ENCODE measurements at regions not wholly inside any gene's neighbourhood (a gene's known extent, or its start where the extent isn't known, plus 50 kb on each side); places are given as distances from the start of the nearest gene placed in this dataset.

GRCh38 chr10:60494774-60495173, 105.1 kb upstream of the ANK3 start:
- ATAC-seq (ENCODE audit: low FRiP score) = no peak
- Histone ChIP-seq H3K9me3 (ENCODE audit: control insufficient read depth, low read length) (no peaks in the 10 kb centered on the region), H3K4me1 (ENCODE audit: control insufficient read depth in 1 of 2, insufficient read depth in 2 of 2, low read length in 2 of 2) (no peaks in the 10 kb centered on the region), H3K4me3 (ENCODE audit: low read length in 2 of 2) (no peak overlapping the region), H3K27me3 (ENCODE audit: control insufficient read depth in 1 of 2, insufficient read depth in 2 of 2, low read length in 1 of 2) (no peaks in the 10 kb centered on the region), H3K36me3 (ENCODE audit: control insufficient read depth in 1 of 2, insufficient read depth in 2 of 2, low read length in 1 of 2) (no peaks in the 10 kb centered on the region), H3K27ac (ENCODE audit: low read depth in 1 of 2, low read length in 2 of 2) (no peak overlapping the region)
- 96 to 97% methylated on average over 2 of the region's 2 CpGs for WGBS, 2 donors
- DNase-seq = no peak
- intact Hi-C loops (cut with DNase I) = no loop called here

GRCh38 chr10:60491162-60491561, 101.5 kb upstream of the ANK3 start:
- no peaks in the 10 kb centered on the region for H3K4me1 ChIP-seq (ENCODE audit: control insufficient read depth in 1 of 2, insufficient read depth in 2 of 2, low read length in 2 of 2)
- DNase-seq (no peak), ATAC-seq (ENCODE audit: low FRiP score) (no peak)
- H3K36me3 ChIP-seq (ENCODE audit: control insufficient read depth in 1 of 2, insufficient read depth in 2 of 2, low read length in 1 of 2) = no peaks in the 10 kb centered on the region
- H3K9me3 ChIP-seq (ENCODE audit: control insufficient read depth, low read length) = no peaks in the 10 kb centered on the region
- H3K4me3 ChIP-seq (ENCODE audit: low read length in 2 of 2) = no peak overlapping the region
- WGBS, 2 donors = 89 to 93% methylated on average over 2 of the region's 2 CpGs
- intact Hi-C loops (cut with DNase I) = no loop called here
- no peaks in the 10 kb centered on the region for H3K27me3 ChIP-seq (ENCODE audit: control insufficient read depth in 1 of 2, insufficient read depth in 2 of 2, low read length in 1 of 2)
- H3K27ac ChIP-seq (ENCODE audit: low read depth in 1 of 2, low read length in 2 of 2) = no peak overlapping the region

GRCh38 chr10:60490013-60490412, 100.3 kb upstream of the ANK3 start:
- no peaks in the 10 kb centered on the region for H3K9me3 ChIP-seq (ENCODE audit: control insufficient read depth, low read length)
- H3K4me1 ChIP-seq (ENCODE audit: control insufficient read depth in 1 of 2, insufficient read depth in 2 of 2, low read length in 2 of 2) = no peaks in the 10 kb centered on the region
- no peaks in the 10 kb centered on the region for H3K36me3 ChIP-seq (ENCODE audit: control insufficient read depth in 1 of 2, insufficient read depth in 2 of 2, low read length in 1 of 2)
- no peak for DNase-seq
- no peak overlapping the region for H3K4me3 ChIP-seq (ENCODE audit: low read length in 2 of 2)
- no peaks in the 10 kb centered on the region for H3K27me3 ChIP-seq (ENCODE audit: control insufficient read depth in 1 of 2, insufficient read depth in 2 of 2, low read length in 1 of 2)
- WGBS, 2 donors = 13 to 16% methylated on average over 3 of the region's 3 CpGs
- no peak for ATAC-seq (ENCODE audit: low FRiP score)
- intact Hi-C loops (cut with DNase I) = no loop called here
- H3K27ac ChIP-seq (ENCODE audit: low read depth in 1 of 2, low read length in 2 of 2) = no peak overlapping the region

- no peak overlapping the region for H3K4me3 ChIP-seq (ENCODE audit: low read length in 2 of 2)
- no peaks in the 10 kb centered on the region for H3K4me1 ChIP-seq (ENCODE audit: control insufficient read depth in 1 of 2, insufficient read depth in 2 of 2, low read length in 2 of 2)
- no peak overlapping the region for H3K27ac ChIP-seq (ENCODE audit: low read depth in 1 of 2, low read length in 2 of 2)
- no peaks in the 10 kb centered on the region for H3K9me3 ChIP-seq (ENCODE audit: control insufficient read depth, low read length)
- no peaks in the 10 kb centered on the region for H3K27me3 ChIP-seq (ENCODE audit: control insufficient read depth in 1 of 2, insufficient read depth in 2 of 2, low read length in 1 of 2)
- H3K36me3 ChIP-seq (ENCODE audit: control insufficient read depth in 1 of 2, insufficient read depth in 2 of 2, low read length in 1 of 2) = no peaks in the 10 kb centered on the region
- no peak for DNase-seq
- 91 to 92% methylated on average over 1 of the region's 1 CpG for WGBS, 2 donors
- intact Hi-C loops (cut with DNase I) = no loop called here
- no peak for ATAC-seq (ENCODE audit: low FRiP score)
Measured at GRCh38 chr10:60488111-60488669, 98.5 kb upstream of the ANK3 start.

GRCh38 chr10:60487543-60487942, 97.9 kb upstream of the ANK3 start:
- no peaks in the 10 kb centered on the region for H3K27me3 ChIP-seq (ENCODE audit: control insufficient read depth in 1 of 2, insufficient read depth in 2 of 2, low read length in 1 of 2)
- intact Hi-C loops (cut with DNase I) = no loop called here
- DNase-seq (no peak), ATAC-seq (ENCODE audit: low FRiP score) (no peak)
- no peaks in the 10 kb centered on the region for H3K9me3 ChIP-seq (ENCODE audit: control insufficient read depth, low read length)
- no peak overlapping the region for H3K4me3 ChIP-seq (ENCODE audit: low read length in 2 of 2)
- no peaks in the 10 kb centered on the region for H3K4me1 ChIP-seq (ENCODE audit: control insufficient read depth in 1 of 2, insufficient read depth in 2 of 2, low read length in 2 of 2)
- H3K27ac ChIP-seq (ENCODE audit: low read depth in 1 of 2, low read length in 2 of 2) = no peak overlapping the region
- no peaks in the 10 kb centered on the region for H3K36me3 ChIP-seq (ENCODE audit: control insufficient read depth in 1 of 2, insufficient read depth in 2 of 2, low read length in 1 of 2)
- WGBS, 2 donors = 86 to 97% methylated on average over 9 of the region's 9 CpGs

GRCh38 chr10:60485025-60485424, 95.3 kb upstream of the ANK3 start:
- Histone ChIP-seq H3K4me1 (ENCODE audit: control insufficient read depth in 1 of 2, insufficient read depth in 2 of 2, low read length in 2 of 2) (peaks cover 3 to 10% of the 10 kb centered on the region in 2 donors), H3K27me3 (ENCODE audit: control insufficient read depth in 1 of 2, insufficient read depth in 2 of 2, low read length in 1 of 2) (no peaks in the 10 kb centered on the region), H3K4me3 (ENCODE audit: low read length in 2 of 2) (no peak overlapping the region), H3K9me3 (ENCODE audit: control insufficient read depth, low read length) (no peaks in the 10 kb centered on the region), H3K36me3 (ENCODE audit: control insufficient read depth in 1 of 2, insufficient read depth in 2 of 2, low read length in 1 of 2) (no peaks in the 10 kb centered on the region), H3K27ac (ENCODE audit: low read depth in 1 of 2, low read length in 2 of 2) (no peak overlapping the region)
- no peak for DNase-seq
- 98% methylated on average over 5 of the region's 5 CpGs for WGBS, 2 donors
- no peak for ATAC-seq (ENCODE audit: low FRiP score)
- intact Hi-C loops (cut with DNase I) = no loop called here

- WGBS, 2 donors = 15 to 17% methylated on average over 8 of the region's 8 CpGs
Measured at GRCh38 chr10:60480865-60481563, 91.3 kb upstream of the ANK3 start.

GRCh38 chr10:60479305-60480020, 89.8 kb upstream of the ANK3 start:
- no peak overlapping the region for H3K4me3 ChIP-seq (ENCODE audit: low read length in 2 of 2)
- H3K36me3 ChIP-seq (ENCODE audit: control insufficient read depth in 1 of 2, insufficient read depth in 2 of 2, low read length in 1 of 2) = no peaks in the 10 kb centered on the region
- peaks cover 3 to 10% of the 10 kb centered on the region in 2 donors for H3K4me1 ChIP-seq (ENCODE audit: control insufficient read depth in 1 of 2, insufficient read depth in 2 of 2, low read length in 2 of 2)
- no peak for DNase-seq
- WGBS, 2 donors = 96 to 98% methylated on average over 4 of the region's 4 CpGs
- no peak for ATAC-seq (ENCODE audit: low FRiP score)
- intact Hi-C loops (cut with DNase I) = loop anchor here in 1 of 2 donors (5.0 kb wide), 1 partner anchor 32 kb away; no protein-coding TSS in a partner anchor
- no peak overlapping the region for H3K27ac ChIP-seq (ENCODE audit: low read depth in 1 of 2, low read length in 2 of 2)
- no peaks in the 10 kb centered on the region for H3K27me3 ChIP-seq (ENCODE audit: control insufficient read depth in 1 of 2, insufficient read depth in 2 of 2, low read length in 1 of 2)
- H3K9me3 ChIP-seq (ENCODE audit: control insufficient read depth, low read length) = no peaks in the 10 kb centered on the region

More at GRCh38 chr10:60480865-60481563, 91.3 kb upstream of the ANK3 start:
- Histone ChIP-seq H3K27ac (ENCODE audit: low read depth in 1 of 2, low read length in 2 of 2) (no peak overlapping the region), H3K27me3 (ENCODE audit: control insufficient read depth in 1 of 2, insufficient read depth in 2 of 2, low read length in 1 of 2) (no peaks in the 10 kb centered on the region), H3K9me3 (ENCODE audit: control insufficient read depth, low read length) (no peaks in the 10 kb centered on the region), H3K4me3 (ENCODE audit: low read length in 2 of 2) (no peak overlapping the region), H3K36me3 (ENCODE audit: control insufficient read depth in 1 of 2, insufficient read depth in 2 of 2, low read length in 1 of 2) (no peaks in the 10 kb centered on the region), H3K4me1 (ENCODE audit: control insufficient read depth in 1 of 2, insufficient read depth in 2 of 2, low read length in 2 of 2) (peaks cover 3 to 10% of the 10 kb centered on the region in 2 donors)
- intact Hi-C loops (cut with DNase I) = loop anchor here in 1 of 2 donors (5.0 kb wide), 1 partner anchor 34 kb away; no protein-coding TSS in a partner anchor
- DNase-seq (no peak), ATAC-seq (ENCODE audit: low FRiP score) (peak; percentile 59)
